ENCODE measurements at regions not wholly inside any gene's neighbourhood (a gene's known extent, or its start where the extent isn't known, plus 50 kb on each side); places are given as distances from the start of the nearest gene placed in this dataset.
"Not testable (repeated sequence)": the region's sequence is repeated elsewhere in the genome, so short reads cannot be mapped to it uniquely, and the experiment has no call there.

DNA sequence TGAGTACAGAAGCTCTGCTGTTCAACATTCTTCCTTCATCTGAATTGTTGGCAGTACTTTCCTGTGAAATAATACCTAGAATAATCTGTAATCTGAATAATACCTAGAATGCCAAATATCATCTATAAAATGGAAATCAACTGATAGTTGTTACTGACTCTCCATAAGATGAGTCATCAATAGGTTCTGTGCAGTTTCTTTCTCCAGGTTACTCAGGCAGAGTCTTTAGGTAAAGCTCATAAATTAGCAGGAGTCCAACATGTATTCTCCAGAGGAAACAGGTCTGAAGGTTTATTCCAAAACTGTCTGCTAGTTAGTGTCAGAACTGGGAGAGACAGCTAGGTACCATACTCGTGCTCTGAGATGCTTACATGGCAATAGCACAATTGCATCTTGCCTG lies 282.0 kb upstream of the MAP2 start:
- Histone ChIP-seq H3K27me3 (no peaks in the 10 kb centered on the region), H2AFZ (no peak overlapping the region), H3K36me3 (replicated peaks; ENCODE audit: insufficient read depth, low read depth) (no peaks in the 10 kb centered on the region), H3K4me1 (ENCODE audit: insufficient read depth) (no peaks in the 10 kb centered on the region), H3K9me3 (ENCODE audit: low read depth) (no peaks in the 10 kb centered on the region), H4K20me1 (ENCODE audit: insufficient read depth, poor library complexity, severe bottlenecking) (no peaks in the 10 kb centered on the region), H3K4me3 (no peak overlapping the region), H3K79me2 (no peaks in the 10 kb centered on the region), H3K27ac (no peak overlapping the region), H3K9me2 (replicated peaks; ENCODE audit: insufficient read depth) (no peaks in the 10 kb centered on the region), H3K4me2 (no peak overlapping the region)
- no peak for DNase-seq (ENCODE audit: low spot score)
- TF ChIP-seq EZH2 (IDR thresholded peaks at IDR 0.05; ENCODE audit: borderline replicate concordance) (no peak), EZH2phosphoT487 (IDR thresholded peaks at IDR 0.05; ENCODE audit: low read depth, severe bottlenecking, unreplicated experiment) (no peak)
- TF ChIP-seq, protein P1, sequence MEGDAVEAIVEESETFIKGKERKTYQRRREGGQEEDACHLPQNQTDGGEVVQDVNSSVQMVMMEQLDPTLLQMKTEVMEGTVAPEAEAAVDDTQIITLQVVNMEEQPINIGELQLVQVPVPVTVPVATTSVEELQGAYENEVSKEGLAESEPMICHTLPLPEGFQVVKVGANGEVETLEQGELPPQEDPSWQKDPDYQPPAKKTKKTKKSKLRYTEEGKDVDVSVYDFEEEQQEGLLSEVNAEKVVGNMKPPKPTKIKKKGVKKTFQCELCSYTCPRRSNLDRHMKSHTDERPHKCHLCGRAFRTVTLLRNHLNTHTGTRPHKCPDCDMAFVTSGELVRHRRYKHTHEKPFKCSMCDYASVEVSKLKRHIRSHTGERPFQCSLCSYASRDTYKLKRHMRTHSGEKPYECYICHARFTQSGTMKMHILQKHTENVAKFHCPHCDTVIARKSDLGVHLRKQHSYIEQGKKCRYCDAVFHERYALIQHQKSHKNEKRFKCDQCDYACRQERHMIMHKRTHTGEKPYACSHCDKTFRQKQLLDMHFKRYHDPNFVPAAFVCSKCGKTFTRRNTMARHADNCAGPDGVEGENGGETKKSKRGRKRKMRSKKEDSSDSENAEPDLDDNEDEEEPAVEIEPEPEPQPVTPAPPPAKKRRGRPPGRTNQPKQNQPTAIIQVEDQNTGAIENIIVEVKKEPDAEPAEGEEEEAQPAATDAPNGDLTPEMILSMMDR (IDR thresholded peaks at IDR 0.05; ENCODE audit: poor library complexity) = no peak
- WGBS (ENCODE audit: low lambda C conversion rate, missing lambda C conversion rate) = 95% methylated on average over 1 of the region's 1 CpG

DNA sequence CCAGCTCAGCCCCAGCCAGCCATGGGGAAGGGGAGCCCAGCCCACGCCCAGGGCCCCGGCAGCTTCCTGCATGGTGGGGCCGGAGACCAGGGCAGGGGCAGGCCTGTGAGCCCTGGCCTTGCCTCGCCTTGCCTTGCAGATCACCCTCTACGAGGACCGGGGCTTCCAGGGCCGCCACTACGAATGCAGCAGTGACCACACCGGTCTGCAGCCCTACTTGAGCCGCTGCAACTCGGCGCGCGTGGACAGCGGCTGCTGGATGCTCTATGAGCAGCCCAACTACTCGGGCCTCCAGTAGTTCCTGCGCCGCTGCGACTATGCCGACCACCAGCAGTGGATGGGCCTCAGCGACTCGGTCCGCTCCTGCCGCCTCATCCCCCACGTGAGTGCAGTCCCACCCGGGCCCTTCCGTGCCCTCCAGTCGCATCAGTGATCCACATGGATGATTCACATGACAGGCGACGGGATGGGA lies 278.6 kb upstream of the MAP2 start:
- H3K4me1 ChIP-seq (ENCODE audit: insufficient read depth); H3K4me2 ChIP-seq; H4K20me1 ChIP-seq (ENCODE audit: insufficient read depth, poor library complexity, severe bottlenecking); H3K4me3 ChIP-seq; H3K9me2 ChIP-seq (replicated peaks; ENCODE audit: insufficient read depth); DNase-seq (ENCODE audit: low spot score); H3K36me3 ChIP-seq (replicated peaks; ENCODE audit: insufficient read depth, low read depth); H2AFZ ChIP-seq; H3K27me3 ChIP-seq; H3K27ac ChIP-seq; H3K79me2 ChIP-seq; H3K9me3 ChIP-seq (ENCODE audit: low read depth): not testable (repeated sequence)
- WGBS (ENCODE audit: low lambda C conversion rate, missing lambda C conversion rate) = 95% methylated on average over 30 of the region's 30 CpGs

DNA sequence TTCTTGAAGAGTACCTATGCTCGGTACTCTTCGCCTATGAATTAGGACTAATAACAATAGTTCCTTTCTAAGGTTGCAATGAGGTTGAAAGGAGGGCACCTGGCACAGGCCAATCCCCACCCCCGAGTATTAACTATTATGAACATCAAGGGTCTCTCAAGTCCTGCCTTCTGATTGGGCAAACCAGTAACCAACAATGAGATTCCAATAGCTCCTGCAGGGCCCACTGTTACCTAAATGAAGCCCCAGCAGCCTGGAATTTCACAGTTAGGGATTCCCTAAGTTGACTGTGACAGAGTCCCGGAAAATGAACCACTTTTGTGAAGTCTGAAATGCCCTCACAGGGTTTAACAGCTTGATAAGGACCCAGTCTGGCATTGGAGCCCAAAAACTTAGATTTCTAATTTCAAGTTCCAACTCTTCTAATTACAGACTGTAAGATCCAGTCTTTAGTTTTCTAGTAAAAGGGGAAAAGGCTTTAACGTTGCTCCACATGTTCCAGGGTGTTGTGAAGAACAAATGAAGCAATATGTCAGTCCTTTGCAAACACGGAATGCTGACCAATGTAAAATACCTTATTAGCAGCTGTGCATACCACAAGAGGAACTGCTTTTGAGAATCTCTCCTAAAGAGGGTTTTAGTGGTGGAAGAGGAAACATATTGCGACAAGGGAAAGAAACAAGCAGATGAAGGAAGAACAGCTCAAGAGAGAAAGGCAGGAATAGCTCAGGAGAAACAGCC lies 277.7 kb upstream of the MAP2 start:
- Histone ChIP-seq H3K4me2 (no peak overlapping the region), H4K20me1 (ENCODE audit: insufficient read depth, poor library complexity, severe bottlenecking) (no peaks in the 10 kb centered on the region), H3K4me1 (ENCODE audit: insufficient read depth) (no peaks in the 10 kb centered on the region), H2AFZ (no peak overlapping the region), H3K9me2 (replicated peaks; ENCODE audit: insufficient read depth) (no peaks in the 10 kb centered on the region), H3K4me3 (no peak overlapping the region), H3K27me3 (no peaks in the 10 kb centered on the region), H3K27ac (no peak overlapping the region), H3K36me3 (replicated peaks; ENCODE audit: insufficient read depth, low read depth) (no peaks in the 10 kb centered on the region), H3K79me2 (no peaks in the 10 kb centered on the region), H3K9me3 (ENCODE audit: low read depth) (no peaks in the 10 kb centered on the region)
- TF ChIP-seq EZH2 (IDR thresholded peaks at IDR 0.05; ENCODE audit: borderline replicate concordance) (no peak), EZH2phosphoT487 (IDR thresholded peaks at IDR 0.05; ENCODE audit: low read depth, severe bottlenecking, unreplicated experiment) (no peak)
- TF ChIP-seq, protein P1 (IDR thresholded peaks at IDR 0.05; ENCODE audit: poor library complexity) = no peak
- 72% methylated on average over 7 of the region's 7 CpGs for WGBS (ENCODE audit: low lambda C conversion rate, missing lambda C conversion rate)
- no peak for DNase-seq (ENCODE audit: low spot score)

GRCh38 chr2:209146682-209147320 lies 277.0 kb upstream of the MAP2 start:
- H3K79me2 ChIP-seq = no peaks in the 10 kb centered on the region
- H3K4me3 ChIP-seq = no peak overlapping the region
- DNase-seq (ENCODE audit: low spot score) = no peak
- no peak overlapping the region for H2AFZ ChIP-seq
- no peaks in the 10 kb centered on the region for H3K4me1 ChIP-seq (ENCODE audit: insufficient read depth)
- 83% methylated on average over 3 of the region's 3 CpGs for WGBS (ENCODE audit: low lambda C conversion rate, missing lambda C conversion rate)
- H3K27ac ChIP-seq = no peak overlapping the region
- H3K9me3 ChIP-seq (ENCODE audit: low read depth) = no peaks in the 10 kb centered on the region
- H3K4me2 ChIP-seq = no peak overlapping the region
- no peaks in the 10 kb centered on the region for H3K27me3 ChIP-seq
- H3K9me2 ChIP-seq (replicated peaks; ENCODE audit: insufficient read depth) = no peaks in the 10 kb centered on the region
- TF ChIP-seq EZH2phosphoT487 (IDR thresholded peaks at IDR 0.05; ENCODE audit: low read depth, severe bottlenecking, unreplicated experiment) = no peak
- no peaks in the 10 kb centered on the region for H4K20me1 ChIP-seq (ENCODE audit: insufficient read depth, poor library complexity, severe bottlenecking)
- H3K36me3 ChIP-seq (replicated peaks; ENCODE audit: insufficient read depth, low read depth) = no peaks in the 10 kb centered on the region
